NCI-H1048 (cell line): ENCODE measurements at regions not wholly inside any gene's neighbourhood (a gene's known extent, or its start where the extent isn't known, plus 50 kb on each side); places are given as distances from the start of the nearest gene placed in this dataset.

Experiments used
- DNase-seq: peaks from one replicate; lab custom pipeline; 2025; lab: John Stamatoyannopoulos, UW

DNA sequence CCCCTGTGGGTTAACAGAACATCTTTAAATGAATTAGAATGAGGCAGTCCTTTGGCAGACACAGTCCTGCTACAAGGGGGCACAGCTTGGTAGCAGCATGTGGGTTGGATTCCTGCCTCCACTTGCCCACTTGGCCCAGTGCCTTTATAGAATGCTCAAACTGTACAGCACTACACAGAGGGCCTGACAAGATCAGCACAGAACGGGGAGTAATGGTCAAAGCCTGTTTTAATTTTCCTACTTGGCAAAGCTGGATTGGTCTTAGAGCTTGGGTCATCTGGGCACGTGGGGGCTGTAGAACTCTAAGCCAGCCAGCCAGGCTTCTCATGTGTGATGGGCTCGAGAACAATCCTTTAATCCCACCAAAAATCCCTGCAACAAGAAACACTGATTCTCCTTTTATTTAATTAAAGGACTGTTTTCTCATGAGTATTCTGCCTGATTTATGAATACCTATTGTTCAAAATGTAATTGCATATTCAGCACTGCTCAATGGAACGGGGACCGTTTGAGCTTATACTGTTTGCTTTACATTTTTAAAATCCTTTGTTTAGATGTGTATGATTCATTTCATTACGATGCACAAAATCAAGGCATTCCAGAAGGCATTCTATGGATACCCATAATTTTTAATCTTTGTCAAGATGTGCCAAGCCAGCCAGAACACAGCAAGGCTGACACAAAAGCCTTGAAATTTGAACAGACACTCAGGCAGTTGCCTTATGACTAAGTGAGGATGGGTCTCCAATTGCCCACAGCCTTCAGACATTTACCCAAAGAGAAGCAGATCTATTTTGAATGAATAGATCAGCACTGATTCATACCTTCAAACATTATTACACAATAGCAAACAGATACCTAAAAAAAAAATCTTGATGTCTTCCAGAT lies 249.3 kb upstream of the TGFBR2 start:
- DNase-seq = no peak

DNA sequence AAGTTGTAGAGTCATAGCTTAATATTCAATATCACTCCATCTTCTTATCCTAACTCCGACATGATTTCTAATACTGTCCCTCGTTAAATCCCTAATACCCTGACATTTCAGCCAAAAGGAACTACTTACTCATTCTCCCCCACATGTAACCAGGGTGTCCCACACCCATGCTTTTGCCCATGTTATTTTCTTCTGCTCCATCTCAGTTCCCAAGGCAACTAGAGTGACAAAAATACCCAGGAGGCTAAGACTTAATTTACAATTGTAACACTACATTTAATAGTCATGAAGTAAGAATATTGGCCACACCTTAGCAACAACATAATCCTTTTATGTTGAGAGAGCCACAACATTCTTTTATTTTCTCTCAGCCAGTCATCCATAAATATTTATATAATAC lies 248.5 kb upstream of the TGFBR2 start:
- no peak for DNase-seq

GRCh38 chr3:30358871-30359270 lies 247.5 kb upstream of the TGFBR2 start:
- DNase-seq = no peak

DNA sequence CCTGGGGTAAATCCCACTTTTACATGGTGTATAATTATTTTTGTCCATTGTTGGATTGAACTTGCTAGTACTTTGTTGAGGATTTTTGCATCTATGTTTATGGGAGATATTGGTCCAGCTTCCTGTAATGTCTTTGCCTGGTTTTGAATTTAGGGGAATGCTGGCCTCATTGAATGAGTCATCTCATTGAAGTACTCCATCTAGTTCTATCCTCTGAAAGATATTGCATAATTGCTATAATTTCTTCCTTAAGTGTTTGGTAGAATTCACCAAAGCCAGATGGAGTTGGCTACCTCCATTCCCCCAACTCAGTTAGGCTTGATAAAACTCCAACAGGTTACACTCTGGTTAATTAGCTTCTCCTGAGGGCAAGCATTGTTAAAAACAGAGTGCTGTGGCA lies 237.4 kb upstream of the TGFBR2 start:
- no peak for DNase-seq

- DNase-seq = no peak
These were observed 235.6 kb upstream of the TGFBR2 start for GRCh38 chr3:30370681-30371271.

DNA sequence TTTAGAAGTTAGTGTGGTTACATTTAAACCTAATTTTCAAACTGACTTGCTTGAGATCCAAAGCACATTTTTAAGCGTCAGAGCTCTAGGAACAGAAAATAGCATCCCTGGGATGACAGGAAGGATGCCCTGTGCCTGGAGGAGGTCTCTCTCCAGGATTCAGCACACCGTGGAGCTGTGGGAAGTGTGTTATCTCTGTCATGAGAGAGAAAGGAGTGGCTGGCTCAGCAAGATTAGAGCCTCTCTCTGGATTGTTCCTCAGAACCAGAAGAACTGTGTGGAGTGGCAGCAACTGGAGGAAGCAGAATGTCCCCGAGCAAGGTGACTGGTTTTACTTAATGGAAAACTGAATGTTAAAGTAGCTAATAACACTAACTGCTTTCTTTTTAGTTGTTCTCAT lies 233.6 kb upstream of the TGFBR2 start:
- no peak for DNase-seq

DNA sequence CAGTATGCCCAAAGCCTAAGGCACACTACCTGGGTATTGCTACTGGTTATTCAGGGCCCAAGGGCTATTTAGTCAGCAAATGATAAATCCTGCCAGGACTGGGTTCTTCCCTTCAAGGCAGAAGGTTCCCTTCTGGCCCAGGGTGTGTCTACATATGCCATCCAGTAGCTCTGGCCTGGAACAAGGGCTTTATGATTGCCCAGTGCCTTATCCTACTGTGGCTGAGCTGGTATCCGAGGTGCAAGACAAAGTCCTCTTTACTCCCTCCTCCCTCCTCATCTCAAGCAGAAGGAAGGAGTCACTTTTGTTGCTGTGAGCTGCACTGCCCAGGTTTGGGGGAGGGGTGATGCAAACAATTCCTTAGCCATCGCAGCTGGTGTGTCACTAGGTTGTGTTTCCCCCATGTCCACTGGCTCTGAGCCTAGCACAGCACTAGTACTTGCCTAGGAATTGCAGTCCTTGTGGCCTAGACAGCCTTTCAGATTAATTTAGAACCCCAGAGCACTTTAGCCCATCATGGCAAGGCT lies 221.8 kb upstream of the TGFBR2 start:
- no peak for DNase-seq

DNA sequence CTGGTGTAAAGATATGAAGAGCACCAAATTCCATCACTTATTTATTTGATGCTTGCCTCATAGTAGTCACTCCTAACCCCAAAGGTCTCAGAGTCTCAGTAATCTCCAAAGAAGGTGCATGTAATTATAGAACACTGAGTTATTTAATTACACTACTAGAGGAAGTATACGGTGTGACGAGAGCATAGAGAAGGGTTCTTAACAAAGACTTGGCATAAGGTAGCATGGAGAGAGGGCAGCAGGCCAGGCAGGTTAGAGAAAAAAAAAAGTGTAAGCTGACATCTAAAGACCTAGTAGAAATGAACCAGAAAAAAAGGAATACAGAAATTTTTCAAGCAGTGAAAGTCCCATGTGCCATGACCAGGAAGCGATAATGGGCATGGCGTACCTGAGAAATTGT lies 213.3 kb upstream of the TGFBR2 start:
- no peak for DNase-seq

DNA sequence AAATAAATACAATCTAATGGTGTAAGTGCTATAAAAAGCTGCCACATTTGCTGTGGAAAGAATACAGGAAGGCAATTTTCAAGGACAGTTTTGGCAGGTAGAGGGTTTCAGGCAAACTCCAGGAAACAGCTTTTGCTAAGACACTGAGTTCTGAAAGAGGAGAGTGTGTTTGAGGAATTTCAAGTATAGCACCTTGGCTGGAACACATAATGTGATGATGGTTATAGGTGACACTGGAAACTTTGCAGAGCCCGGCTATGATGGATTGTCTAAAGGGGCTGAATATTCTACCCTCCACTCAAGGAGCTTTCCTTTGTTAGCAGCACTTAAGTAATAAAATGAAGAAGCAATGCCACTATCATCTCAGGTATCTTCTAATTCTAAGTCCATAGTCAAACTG lies 209.4 kb upstream of the TGFBR2 start:
- DNase-seq = no peak

DNA sequence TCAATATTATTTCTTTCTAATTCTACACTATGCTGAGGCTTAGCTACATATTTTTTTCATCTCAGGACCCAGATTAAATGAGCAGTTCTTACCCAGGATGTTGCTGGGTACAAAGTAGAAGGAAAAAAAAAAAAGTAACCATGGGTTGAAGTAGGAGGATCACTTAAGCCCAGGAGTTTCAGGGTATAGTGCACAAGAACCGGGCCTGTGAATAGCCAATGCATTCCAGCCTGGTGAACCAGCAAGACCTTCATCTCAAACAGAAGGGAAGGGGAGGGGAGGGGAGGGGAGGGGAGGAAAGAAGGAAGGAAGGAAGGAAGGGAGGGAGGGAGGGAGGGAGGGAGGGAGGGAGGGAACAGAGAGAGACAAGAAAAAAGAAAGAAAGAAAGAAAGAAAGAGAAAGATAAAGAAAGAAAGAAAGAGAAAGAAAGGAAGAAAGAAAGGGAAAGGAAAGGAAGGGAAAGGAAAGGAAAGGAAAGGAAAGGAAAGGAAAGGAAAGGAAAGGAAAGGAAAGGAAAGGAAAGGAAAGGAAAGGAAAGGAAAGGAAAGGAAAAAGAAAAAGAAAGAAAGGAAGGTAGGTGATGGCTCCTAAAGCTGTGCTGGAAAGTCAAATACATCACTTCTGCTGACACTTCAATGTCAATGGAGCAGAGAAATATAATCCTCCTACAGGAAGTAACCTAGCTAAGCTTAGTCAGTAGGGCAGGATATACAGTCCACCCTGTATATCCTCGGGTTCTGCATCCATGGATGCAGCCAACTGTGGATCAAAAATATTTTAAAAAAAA lies 206.8 kb upstream of the TGFBR2 start:
- DNase-seq = no peak

DNA sequence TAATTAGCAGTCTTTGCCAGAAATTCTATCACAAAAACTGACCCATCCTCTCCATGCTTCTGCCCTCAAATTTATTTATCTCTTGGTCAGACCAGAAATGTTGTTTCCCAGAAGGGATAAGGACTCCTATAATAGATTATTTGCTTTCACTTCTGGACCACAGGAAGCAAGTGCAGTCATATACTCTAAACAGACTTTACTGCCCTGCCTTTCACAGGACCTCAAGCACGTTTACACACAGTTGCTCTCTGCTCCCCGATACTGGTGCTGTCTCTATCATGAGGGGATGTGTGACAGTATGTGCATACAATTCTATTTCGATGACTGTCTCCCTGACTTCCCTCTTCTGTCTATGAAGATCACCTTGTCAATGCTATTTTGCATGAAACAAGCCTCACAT lies 205.5 kb upstream of the TGFBR2 start:
- DNase-seq = no peak

GRCh38 chr3:30401971-30402370 lies 204.4 kb upstream of the TGFBR2 start:
- no peak for DNase-seq

- no peak for DNase-seq
These were observed 198.8 kb upstream of the TGFBR2 start for GRCh38 chr3:30407651-30408050.

DNA sequence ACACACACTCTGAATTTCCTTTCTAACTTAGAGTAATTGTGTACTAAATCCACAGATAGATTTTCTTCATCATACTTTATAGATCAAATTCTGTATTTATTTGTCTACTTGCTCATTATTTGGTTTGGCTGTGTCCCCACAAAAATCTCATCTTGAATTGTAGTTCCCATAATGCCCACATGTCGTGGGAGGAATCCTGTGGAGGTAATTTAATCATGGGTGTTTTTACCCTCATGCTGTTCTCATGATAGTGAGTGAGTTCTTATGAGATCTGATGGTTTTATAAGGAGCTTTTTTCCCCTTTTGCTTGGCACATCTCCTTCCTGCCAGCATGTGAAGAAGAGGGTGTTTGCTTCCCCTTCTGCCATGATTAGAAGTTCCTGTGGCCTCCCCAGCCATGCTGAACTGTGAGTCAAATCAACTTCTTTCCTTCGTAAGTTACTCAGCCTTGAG lies 198.3 kb upstream of the TGFBR2 start:
- no peak for DNase-seq

GRCh38 chr3:30418443-30418842 lies 188.0 kb upstream of the TGFBR2 start:
- no peak for DNase-seq

- no peak for DNase-seq
These were observed 185.1 kb upstream of the TGFBR2 start for GRCh38 chr3:30421266-30421665.

GRCh38 chr3:30426293-30426993 lies 180.0 kb upstream of the TGFBR2 start:
- DNase-seq = no peak

GRCh38 chr3:30428251-30428650 lies 178.2 kb upstream of the TGFBR2 start:
- no peak for DNase-seq

DNA sequence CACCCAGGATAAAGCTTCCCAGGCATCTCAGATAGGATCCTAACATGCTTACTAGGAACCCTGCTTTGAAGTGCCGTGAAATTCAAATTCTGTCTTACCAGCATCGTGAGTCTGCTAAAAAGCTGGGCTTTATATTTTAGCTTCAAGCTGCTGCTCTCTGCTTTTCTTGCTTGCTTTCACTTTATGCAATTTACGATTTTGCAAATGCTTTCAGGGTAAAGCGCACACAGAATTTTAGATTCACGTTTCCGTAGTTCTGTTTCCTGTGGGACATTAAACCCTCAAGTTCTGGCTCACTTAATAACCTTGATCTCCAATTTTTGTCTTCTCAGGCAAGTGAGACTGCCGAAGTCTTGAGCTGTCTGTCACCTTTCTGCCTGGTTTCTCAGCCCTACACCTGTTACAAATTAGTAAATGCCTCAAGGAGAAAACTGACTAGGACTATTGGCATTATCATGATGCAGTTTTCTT lies 170.5 kb upstream of the TGFBR2 start:
- DNase-seq = no peak

GRCh38 chr3:30437171-30437601 lies 169.2 kb upstream of the TGFBR2 start:
- no peak for DNase-seq

DNA sequence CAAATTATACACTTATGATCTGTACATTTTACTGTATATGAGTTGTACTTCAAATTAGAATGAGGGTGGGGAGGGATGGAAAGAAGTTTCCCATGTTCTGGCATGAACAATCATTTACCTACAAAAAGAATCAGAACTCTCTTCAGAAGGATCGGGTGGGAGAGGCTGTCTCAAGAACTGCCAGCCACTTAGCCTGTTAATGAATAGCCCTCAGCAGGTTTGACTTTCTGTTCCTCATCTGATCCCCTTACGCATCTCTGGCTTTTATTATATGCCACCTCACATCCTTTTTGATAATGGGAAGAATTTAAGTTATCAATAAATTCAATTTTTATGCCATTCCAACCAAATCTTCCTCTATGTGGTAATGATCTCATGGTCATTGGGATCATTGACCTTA lies 168.3 kb upstream of the TGFBR2 start:
- no peak for DNase-seq
